ENCODE measurements at regions not wholly inside any gene's neighbourhood (a gene's known extent, or its start where the extent isn't known, plus 50 kb on each side); places are given as distances from the start of the nearest gene placed in this dataset.

GRCh38 chr4:54428940-54429339 lies 199.8 kb downstream of the PDGFRA start:
- DNase-seq (ENCODE audit: low read depth): no peak
- TF ChIP-seq CTCF (IDR thresholded peaks at IDR 0.05; ENCODE audit: low read depth, low read length): no peak
- no peak for TF ChIP-seq MAX (IDR thresholded peaks at IDR 0.05; ENCODE audit: low read depth, low read length)
- TF ChIP-seq MYC (IDR thresholded peaks at IDR 0.05; ENCODE audit: low read depth, low read length): no peak
- no peak for TF ChIP-seq POLR2A (IDR thresholded peaks at IDR 0.05; ENCODE audit: extremely low read depth, insufficient read length)
- H3K4me3 ChIP-seq (ENCODE audit: low read depth, low read length): no peak overlapping the region

GRCh38 chr4:54433686-54434085 lies 204.6 kb downstream of the PDGFRA start:
- peak; percentile 12 for DNase-seq (ENCODE audit: low read depth)
- no peak overlapping the region for H3K4me3 ChIP-seq (ENCODE audit: low read depth, low read length)
- TF ChIP-seq MAX (IDR thresholded peaks at IDR 0.05; ENCODE audit: low read depth, low read length) (no peak), CTCF (IDR thresholded peaks at IDR 0.05; ENCODE audit: low read depth, low read length) (peak; percentile 47)

GRCh38 chr4:54439831-54440243 lies 210.7 kb downstream of the PDGFRA start:
- DNase-seq (ENCODE audit: low read depth): peak; percentile 72
- no peak for TF ChIP-seq POLR2A (IDR thresholded peaks at IDR 0.05; ENCODE audit: extremely low read depth, insufficient read length)
- TF ChIP-seq MYC (IDR thresholded peaks at IDR 0.05; ENCODE audit: low read depth, low read length): no peak
- TF ChIP-seq MAX (IDR thresholded peaks at IDR 0.05; ENCODE audit: low read depth, low read length): no peak
- TF ChIP-seq CTCF (IDR thresholded peaks at IDR 0.05; ENCODE audit: low read depth, low read length): no peak
- H3K4me3 ChIP-seq (ENCODE audit: low read depth, low read length): no peak overlapping the region

GRCh38 chr4:54440394-54441136 lies 211.5 kb downstream of the PDGFRA start:
- no peak for TF ChIP-seq MYC (IDR thresholded peaks at IDR 0.05; ENCODE audit: low read depth, low read length)
- TF ChIP-seq CTCF (IDR thresholded peaks at IDR 0.05; ENCODE audit: low read depth, low read length): peak; percentile 61
- peak; percentile 49 for DNase-seq (ENCODE audit: low read depth)
- H3K4me3 ChIP-seq (ENCODE audit: low read depth, low read length): no peak overlapping the region

GRCh38 chr4:54445866-54446265 lies 211.9 kb upstream of the KIT start:
- DNase-seq (ENCODE audit: low read depth): no peak
- H3K4me3 ChIP-seq (ENCODE audit: low read depth, low read length): no peak overlapping the region
- no peak for TF ChIP-seq MAX (IDR thresholded peaks at IDR 0.05; ENCODE audit: low read depth, low read length)
- no peak for TF ChIP-seq MYC (IDR thresholded peaks at IDR 0.05; ENCODE audit: low read depth, low read length)
- TF ChIP-seq CTCF (IDR thresholded peaks at IDR 0.05; ENCODE audit: low read depth, low read length): no peak
- no peak for TF ChIP-seq POLR2A (IDR thresholded peaks at IDR 0.05; ENCODE audit: extremely low read depth, insufficient read length)

GRCh38 chr4:54446581-54446980 lies 211.2 kb upstream of the KIT start:
- no peak for DNase-seq (ENCODE audit: low read depth)
- H3K4me3 ChIP-seq (ENCODE audit: low read depth, low read length): no peak overlapping the region
- no peak for TF ChIP-seq MYC (IDR thresholded peaks at IDR 0.05; ENCODE audit: low read depth, low read length)
- TF ChIP-seq MAX (IDR thresholded peaks at IDR 0.05; ENCODE audit: low read depth, low read length): no peak
- TF ChIP-seq POLR2A (IDR thresholded peaks at IDR 0.05; ENCODE audit: extremely low read depth, insufficient read length): no peak
- no peak for TF ChIP-seq CTCF (IDR thresholded peaks at IDR 0.05; ENCODE audit: low read depth, low read length)

Data from NB4 (cell line).